Mesodermal cell (in vitro differentiated cells): ENCODE measurements at regions not wholly inside any gene's neighbourhood (a gene's known extent, or its start where the extent isn't known, plus 50 kb on each side); places are given as distances from the start of the nearest gene placed in this dataset.
A peak's percentile ranks its signal among the peaks of the same experiment; 100 is the strongest.
"Not testable (repeated sequence)": the region's sequence is repeated elsewhere in the genome, so short reads cannot be mapped to it uniquely, and the experiment has no call there.

Source experiments
- H3K27ac ChIP-seq: 2 replicates; pipeline ENCODE4 v1.7.0; 2013; ENCODE audit warnings: mild to moderate bottlenecking, low read depth, low read length, moderate library complexity; ENCODE audit not compliant: severe bottlenecking
- H3K36me3 ChIP-seq: 2 replicates; pipeline ENCODE4 v1.7.1; 2013; ENCODE audit warnings: mild to moderate bottlenecking, low read length, moderate library complexity; ENCODE audit not compliant: control insufficient read depth, insufficient read depth
- H3K4me1 ChIP-seq: one replicate; pipeline ENCODE4 v1.7.1; 2013; ENCODE audit warnings: mild to moderate bottlenecking, low read length; ENCODE audit not compliant: insufficient read depth, control insufficient read depth, poor library complexity, severe bottlenecking
- H3K4me3 ChIP-seq: 2 replicates; pipeline ENCODE4 v1.7.0; 2013; ENCODE audit warnings: low read length, control low read depth, mild to moderate bottlenecking; ENCODE audit not compliant: insufficient read depth, poor library complexity, severe bottlenecking; ENCODE audit errors: extremely low read depth
- H3K9me3 ChIP-seq: 2 replicates; pipeline ENCODE4 v1.7.1; 2013; ENCODE audit warnings: mild to moderate bottlenecking, low read length, moderate library complexity; ENCODE audit not compliant: control insufficient read depth
- WGBS, 2 experiments: methylation state at CpG; one replicate each; pipeline ENCODE4 v1.1.5; 2013; ENCODE audit warnings: missing lambda C conversion rate in 2 of 2; ENCODE audit not compliant: insufficient coverage in 2 of 2; 5-methylcytosine and 5-hydroxymethylcytosine counted together

- Histone ChIP-seq H3K36me3 (no peaks in the 10 kb centered on the region), H3K4me3 (no peak overlapping the region), H3K9me3 (peaks cover 7% of the 10 kb centered on the region), H3K4me1 (no peaks in the 10 kb centered on the region), H3K27ac (no peak overlapping the region)
- 78 to 100% methylated on average over 1 of the region's 3 CpGs for WGBS, 2 experiments
These were observed 1269.4 kb upstream of the CHAC2 start for GRCh38 chr2:52498077-52498750.

GRCh38 chr2:52495816-52496215 lies 1271.8 kb upstream of the CHAC2 start:
- H3K4me3 ChIP-seq = no peak overlapping the region
- no peaks in the 10 kb centered on the region for H3K36me3 ChIP-seq
- peaks cover 7% of the 10 kb centered on the region for H3K9me3 ChIP-seq
- no peak overlapping the region for H3K27ac ChIP-seq
- no peaks in the 10 kb centered on the region for H3K4me1 ChIP-seq

DNA sequence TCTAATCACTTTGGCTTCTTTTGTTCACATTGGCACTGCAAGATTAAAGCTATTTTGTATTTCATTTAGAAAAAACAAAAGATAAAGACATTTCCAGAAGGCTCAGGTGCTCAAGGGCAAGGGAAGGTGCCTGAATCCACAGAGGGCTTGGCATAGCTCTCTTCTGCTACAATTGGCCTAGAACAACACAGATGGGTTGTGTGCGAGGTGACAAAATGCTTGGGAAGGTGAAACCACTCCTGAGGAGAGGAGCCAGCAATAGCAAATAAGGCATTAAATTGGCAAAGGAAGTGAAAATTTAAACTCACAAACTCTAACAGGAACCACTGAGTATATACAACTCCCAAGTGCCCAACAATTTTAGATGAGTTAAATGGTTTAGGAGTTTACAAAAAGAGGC lies 1290.4 kb upstream of the CHAC2 start:
- no peak overlapping the region for H3K4me3 ChIP-seq
- WGBS, 2 experiments = no CpG with 5 or more reads among the region's 1 CpG
- no peaks in the 10 kb centered on the region for H3K36me3 ChIP-seq
- H3K4me1 ChIP-seq = peaks cover 7% of the 10 kb centered on the region
- no peaks in the 10 kb centered on the region for H3K9me3 ChIP-seq
- H3K27ac ChIP-seq = no peak overlapping the region

DNA sequence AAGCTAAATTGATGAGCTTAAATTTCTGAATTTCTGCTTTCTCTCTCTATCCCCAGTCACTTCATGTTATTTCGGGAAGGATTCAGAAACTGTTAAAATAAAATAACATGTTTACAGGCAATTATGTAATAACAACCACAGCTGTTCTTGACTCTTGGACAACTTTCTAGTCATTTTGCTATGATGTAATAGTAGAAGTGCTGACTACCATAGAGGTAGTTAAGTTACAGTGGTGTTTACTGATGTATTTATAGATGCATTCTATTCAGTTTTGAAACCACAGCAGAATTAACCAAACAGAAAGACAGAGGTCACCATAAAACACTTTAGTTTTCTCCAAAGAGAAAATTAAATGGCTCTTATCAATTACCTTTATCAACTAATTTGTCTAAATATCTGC lies 1292.0 kb upstream of the CHAC2 start:
- Histone ChIP-seq H3K4me1 (peaks cover 7% of the 10 kb centered on the region), H3K27ac (no peak overlapping the region), H3K9me3 (no peaks in the 10 kb centered on the region), H3K4me3 (no peak overlapping the region), H3K36me3 (no peaks in the 10 kb centered on the region)
- WGBS, 2 experiments = no CpG with 5 or more reads among the region's 1 CpG

DNA sequence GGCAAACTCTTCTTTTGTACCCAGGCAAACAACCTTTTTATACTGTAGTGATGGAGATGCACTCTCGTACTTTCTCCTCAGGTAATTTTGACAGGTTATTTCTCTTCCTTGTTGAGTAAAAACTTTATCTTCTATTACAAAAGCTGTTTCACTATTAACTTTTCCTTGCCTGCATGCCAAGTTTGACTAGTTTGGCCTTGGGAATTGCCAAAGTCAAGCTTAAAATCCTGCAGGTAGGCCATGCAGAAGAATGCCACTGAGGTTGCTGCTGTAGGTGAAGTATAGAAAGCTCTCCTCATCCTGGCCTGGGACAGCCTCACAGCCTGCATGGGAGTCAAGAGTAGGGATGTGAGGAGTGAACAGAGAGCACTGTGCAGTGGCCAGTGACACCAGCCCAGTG lies 1293.5 kb upstream of the CHAC2 start:
- Histone ChIP-seq H3K9me3 (no peaks in the 10 kb centered on the region), H3K4me1 (peaks cover 7% of the 10 kb centered on the region), H3K36me3 (no peaks in the 10 kb centered on the region), H3K27ac (no peak overlapping the region), H3K4me3 (no peak overlapping the region)
- no CpG with 5 or more reads among the region's 1 CpG for WGBS, 2 experiments

GRCh38 chr2:52473526-52473925 lies 1294.1 kb upstream of the CHAC2 start:
- no peak overlapping the region for H3K4me3 ChIP-seq
- no peaks in the 10 kb centered on the region for H3K36me3 ChIP-seq
- no peak overlapping the region for H3K27ac ChIP-seq
- WGBS, 2 experiments = 57 to 63% methylated on average over 1 of the region's 2 CpGs
- H3K9me3 ChIP-seq = no peaks in the 10 kb centered on the region
- peaks cover 7% of the 10 kb centered on the region for H3K4me1 ChIP-seq

- not testable (repeated sequence) for H3K36me3 ChIP-seq, H3K9me3 ChIP-seq, H3K27ac ChIP-seq, H3K4me3 ChIP-seq
- 90% methylated on average over 1 of the region's 1 CpG; no CpG with 5 or more reads in 1 of the 2 experiments for WGBS, 2 experiments
- H3K4me1 ChIP-seq = peaks cover 20% of the 10 kb centered on the region
These were observed 1297.1 kb upstream of the CHAC2 start for GRCh38 chr2:52470457-52470856.

DNA sequence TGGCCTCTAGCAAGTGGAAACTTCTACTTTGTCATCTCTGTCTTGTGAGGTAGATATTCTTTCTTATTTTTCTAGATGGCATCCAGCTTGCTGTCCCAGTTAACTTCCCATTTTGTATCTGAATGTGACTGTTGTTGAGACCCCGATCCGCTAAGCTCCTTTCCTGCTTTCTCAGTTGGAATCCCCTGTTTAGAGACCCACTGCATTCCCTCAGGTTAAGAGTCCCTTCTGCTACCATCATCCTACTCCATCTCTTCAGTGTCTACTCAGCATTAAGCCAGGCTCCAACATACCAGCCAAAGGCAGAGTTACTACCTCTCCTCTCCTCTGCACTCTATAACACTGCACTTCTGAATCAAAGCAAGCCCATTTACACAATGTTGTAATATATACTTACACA lies 1300.4 kb upstream of the CHAC2 start:
- H3K27ac ChIP-seq = no peak overlapping the region
- H3K9me3 ChIP-seq = no peaks in the 10 kb centered on the region
- H3K4me1 ChIP-seq = peaks cover 21% of the 10 kb centered on the region
- no peak overlapping the region for H3K4me3 ChIP-seq
- 88 to 90% methylated on average over 2 of the region's 2 CpGs for WGBS, 2 experiments
- H3K36me3 ChIP-seq = no peaks in the 10 kb centered on the region

DNA sequence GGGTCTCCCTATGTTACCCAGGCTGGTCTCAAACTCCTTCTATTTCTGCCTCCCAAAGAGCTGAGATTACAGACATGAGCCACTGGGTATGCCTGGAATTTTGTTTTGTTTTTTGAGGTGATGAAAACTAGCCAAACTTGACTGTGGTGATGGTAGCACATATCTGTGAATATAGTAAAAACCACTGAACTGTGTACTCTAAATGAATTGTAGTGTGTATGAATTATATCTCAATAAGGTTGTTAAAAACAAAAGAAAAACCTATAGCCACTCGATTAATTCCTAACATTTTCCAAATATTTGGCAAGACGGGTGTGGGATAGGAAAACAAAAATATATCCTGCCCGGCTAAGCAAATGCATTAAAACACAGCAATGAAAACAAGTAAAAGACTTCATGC lies 1302.3 kb upstream of the CHAC2 start:
- no peak overlapping the region for H3K4me3 ChIP-seq
- no CpG with 5 or more reads among the region's 3 CpGs for WGBS, 2 experiments
- H3K36me3 ChIP-seq = no peaks in the 10 kb centered on the region
- no peaks in the 10 kb centered on the region for H3K9me3 ChIP-seq
- H3K4me1 ChIP-seq = peaks cover 21% of the 10 kb centered on the region
- peak overlapping the region; percentile 24 for H3K27ac ChIP-seq

DNA sequence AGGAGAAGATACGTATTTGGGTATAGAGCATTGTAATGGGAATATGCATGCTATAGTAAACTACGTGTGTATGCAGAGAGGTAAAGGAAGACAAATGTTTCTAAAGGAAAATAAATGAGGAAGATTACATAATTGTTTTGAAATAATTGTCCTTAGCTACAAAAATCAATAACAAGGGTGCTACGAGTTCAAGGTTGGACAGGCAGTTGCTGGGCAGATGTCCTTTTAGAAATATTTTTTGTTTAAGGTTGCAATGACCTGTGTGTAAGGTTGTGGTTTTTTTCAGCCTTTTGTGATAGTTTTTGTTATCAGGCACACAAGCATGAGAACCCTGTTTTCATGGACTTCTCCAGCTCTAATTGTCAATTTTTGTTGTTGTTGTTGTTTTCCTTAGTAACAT lies 1304.1 kb upstream of the CHAC2 start:
- Histone ChIP-seq H3K4me3 (no peak overlapping the region), H3K36me3 (no peaks in the 10 kb centered on the region), H3K4me1 (peaks cover 21% of the 10 kb centered on the region), H3K27ac (no peak overlapping the region), H3K9me3 (no peaks in the 10 kb centered on the region)
- 79 to 100% methylated on average over 1 to 3 of the region's 3 CpGs for WGBS, 2 experiments

DNA sequence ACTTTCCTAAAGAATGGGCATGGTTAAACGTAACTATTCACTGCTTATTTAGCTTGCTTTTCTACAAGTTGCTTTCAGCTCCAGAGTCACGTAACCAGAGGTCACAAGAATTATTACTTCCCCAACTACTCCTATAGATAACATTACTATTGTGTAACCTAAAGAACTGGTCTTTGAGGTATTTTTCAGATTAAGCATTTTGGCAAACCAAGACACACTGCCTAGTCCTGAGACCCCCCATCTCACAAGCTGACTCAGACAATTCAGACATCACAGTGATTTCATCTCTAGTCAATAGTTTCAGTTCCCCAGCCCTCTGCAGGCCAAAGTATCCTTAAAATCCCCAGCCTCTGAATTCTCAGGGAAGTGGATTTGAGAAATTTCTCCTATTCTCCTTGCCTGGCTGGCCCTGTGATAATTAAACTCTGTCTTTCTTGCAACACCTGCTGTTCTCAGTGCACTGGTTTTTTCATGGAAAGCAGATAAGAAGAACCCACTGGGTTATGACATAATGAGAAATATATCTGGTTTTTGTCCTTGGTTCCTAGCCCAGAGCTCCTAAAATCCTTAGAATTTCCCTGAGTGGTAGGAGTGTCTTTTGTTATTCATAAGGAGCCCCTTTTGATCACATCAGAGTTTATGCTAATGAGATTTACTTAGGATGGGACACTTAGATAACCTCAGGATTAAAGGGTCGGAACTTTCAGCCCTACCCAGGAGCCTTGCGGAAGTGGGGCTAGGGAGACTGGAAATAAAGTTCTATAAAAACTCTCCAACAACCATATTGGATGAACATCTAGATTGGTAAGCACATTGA lies 1310.8 kb upstream of the CHAC2 start:
- no peaks in the 10 kb centered on the region for H3K36me3 ChIP-seq
- H3K4me1 ChIP-seq = peaks cover 9% of the 10 kb centered on the region
- H3K9me3 ChIP-seq = no peaks in the 10 kb centered on the region
- no peak overlapping the region for H3K4me3 ChIP-seq
- no peak overlapping the region for H3K27ac ChIP-seq
- WGBS, 2 experiments = 63% methylated on average over 2 of the region's 4 CpGs; no CpG with 5 or more reads in 1 of the 2 experiments
